KOPT-K1 (cell line): ENCODE measurements at regions not wholly inside any gene's neighbourhood (a gene's known extent, or its start where the extent isn't known, plus 50 kb on each side); places are given as distances from the start of the nearest gene placed in this dataset.
"Not testable (repeated sequence)": the region's sequence is repeated elsewhere in the genome, so short reads cannot be mapped to it uniquely, and the experiment has no call there.

Experiments
- H3K27ac ChIP-seq: fragments of 200-600 bp; sonication (generic); 2 replicates; pipeline ENCODE4 v1.5.1; 2016; ENCODE audit warnings: antibody characterized with exemption, mild to moderate bottlenecking, low read depth, low read length; ENCODE audit not compliant: poor library complexity, severe bottlenecking
- H3K36me3 ChIP-seq: fragments of 200-600 bp; sonication (generic); 2 replicates; pipeline ENCODE4 v1.5.1; 2017; ENCODE audit warnings: antibody characterized with exemption, mild to moderate bottlenecking, low read length, moderate library complexity; ENCODE audit not compliant: insufficient read depth
- H3K9me3 ChIP-seq: fragments of 200-600 bp; sonication (generic); 2 replicates; pipeline ENCODE4 v1.5.1; 2017; ENCODE audit warnings: antibody characterized with exemption, low read length, mild to moderate bottlenecking; ENCODE audit not compliant: insufficient read depth, poor library complexity, severe bottlenecking

- Histone ChIP-seq H3K27ac (no peak overlapping the region), H3K36me3 (no peaks in the 10 kb centered on the region), H3K9me3 (no peaks in the 10 kb centered on the region)
Observed at GRCh38 chr5:91639744-91640143, 256.6 kb upstream of the ARRDC3 start.

- H3K27ac ChIP-seq = no peak overlapping the region
Observed at GRCh38 chr5:91638010-91638409, 254.9 kb upstream of the ARRDC3 start.

GRCh38 chr5:91635950-91636734, 253.0 kb upstream of the ARRDC3 start:
- H3K36me3 ChIP-seq = no peaks in the 10 kb centered on the region
- no peaks in the 10 kb centered on the region for H3K9me3 ChIP-seq
- H3K27ac ChIP-seq = no peak overlapping the region

More at GRCh38 chr5:91638010-91638409, 254.9 kb upstream of the ARRDC3 start:
- no peaks in the 10 kb centered on the region for H3K9me3 ChIP-seq
- no peaks in the 10 kb centered on the region for H3K36me3 ChIP-seq

GRCh38 chr5:91632871-91633270, 249.8 kb upstream of the ARRDC3 start:
- Histone ChIP-seq H3K9me3 (no peaks in the 10 kb centered on the region), H3K27ac (no peak overlapping the region), H3K36me3 (no peaks in the 10 kb centered on the region)

GRCh38 chr5:91611746-91612145, 228.6 kb upstream of the ARRDC3 start:
- Histone ChIP-seq H3K36me3 (no peaks in the 10 kb centered on the region), H3K27ac (no peak overlapping the region), H3K9me3 (no peaks in the 10 kb centered on the region)

- no peaks in the 10 kb centered on the region for H3K9me3 ChIP-seq
- no peak overlapping the region for H3K27ac ChIP-seq
- no peaks in the 10 kb centered on the region for H3K36me3 ChIP-seq
Observed at GRCh38 chr5:91607675-91608074, 224.6 kb upstream of the ARRDC3 start.

- H3K9me3 ChIP-seq = no peaks in the 10 kb centered on the region
- H3K27ac ChIP-seq = no peak overlapping the region
- H3K36me3 ChIP-seq = no peaks in the 10 kb centered on the region
Observed at GRCh38 chr5:91599863-91600262, 216.7 kb upstream of the ARRDC3 start.

GRCh38 chr5:91598216-91598615, 215.1 kb upstream of the ARRDC3 start:
- H3K9me3 ChIP-seq = peaks cover 10% of the 10 kb centered on the region
- H3K27ac ChIP-seq = no peak overlapping the region

GRCh38 chr5:91595424-91595823, 212.3 kb upstream of the ARRDC3 start:
- Histone ChIP-seq H3K27ac (no peak overlapping the region), H3K9me3 (peaks cover 23% of the 10 kb centered on the region), H3K36me3 (no peaks in the 10 kb centered on the region)

More at GRCh38 chr5:91598216-91598615, 215.1 kb upstream of the ARRDC3 start:
- no peaks in the 10 kb centered on the region for H3K36me3 ChIP-seq

GRCh38 chr5:91591076-91591475, 208.0 kb upstream of the ARRDC3 start:
- H3K27ac ChIP-seq = no peak overlapping the region
- H3K9me3 ChIP-seq = peaks cover 23% of the 10 kb centered on the region
- H3K36me3 ChIP-seq = no peaks in the 10 kb centered on the region

- no peak overlapping the region for H3K27ac ChIP-seq
- H3K9me3 ChIP-seq = peaks cover 5% of the 10 kb centered on the region
- no peaks in the 10 kb centered on the region for H3K36me3 ChIP-seq
Observed at GRCh38 chr5:91586232-91586631, 203.1 kb upstream of the ARRDC3 start.

- Histone ChIP-seq H3K36me3 (no peaks in the 10 kb centered on the region), H3K9me3 (no peaks in the 10 kb centered on the region), H3K27ac (no peak overlapping the region)
Observed at GRCh38 chr5:91584352-91584751, 201.2 kb upstream of the ARRDC3 start.

- H3K36me3 ChIP-seq, H3K27ac ChIP-seq: not testable (repeated sequence)
Observed at GRCh38 chr5:91566012-91566411, 182.9 kb upstream of the ARRDC3 start.

GRCh38 chr5:91562922-91563321, 179.8 kb upstream of the ARRDC3 start:
- peaks cover 11% of the 10 kb centered on the region for H3K9me3 ChIP-seq
- no peak overlapping the region for H3K27ac ChIP-seq
- no peaks in the 10 kb centered on the region for H3K36me3 ChIP-seq

More at GRCh38 chr5:91566012-91566411, 182.9 kb upstream of the ARRDC3 start:
- peaks cover 11% of the 10 kb centered on the region for H3K9me3 ChIP-seq

- Histone ChIP-seq H3K9me3 (no peaks in the 10 kb centered on the region), H3K27ac (no peak overlapping the region), H3K36me3 (no peaks in the 10 kb centered on the region)
Observed at GRCh38 chr5:91541696-91542095, 158.6 kb upstream of the ARRDC3 start.

GRCh38 chr5:91538179-91538578, 155.1 kb upstream of the ARRDC3 start:
- Histone ChIP-seq H3K27ac (no peak overlapping the region), H3K36me3 (no peaks in the 10 kb centered on the region), H3K9me3 (no peaks in the 10 kb centered on the region)
